Activated T-helper 17 cell treated with anti-CD3 and anti-CD28 coated beads, Interleukin-2, amount 50 U/mL, for 72 hours (primary cell): ENCODE measurements at regions not wholly inside any gene's neighbourhood (a gene's known extent, or its start where the extent isn't known, plus 50 kb on each side); places are given as distances from the start of the nearest gene placed in this dataset.

Experiments
- ATAC-seq: fragments of 150-1000 bp; cut with Tn5 transposase; replicated peaks from 2 replicates; pipeline ENCODE4 v1.10.0; 2021; ENCODE audit warnings: mild to moderate bottlenecking, moderate library complexity
- H3K27ac Mint-ChIP-seq: one replicate; pipeline ENCODE4 v1.8.0; 2022; ENCODE audit warnings: mixed read lengths
- H3K27me3 Mint-ChIP-seq: one replicate; pipeline ENCODE4 v1.8.0; 2022; ENCODE audit warnings: mixed read lengths
- H3K36me3 Mint-ChIP-seq: one replicate; pipeline ENCODE4 v1.8.0; 2022; ENCODE audit warnings: low read depth, mild to moderate bottlenecking, mixed read lengths
- H3K4me1 Mint-ChIP-seq: one replicate; pipeline ENCODE4 v1.8.0; 2022; ENCODE audit warnings: mixed read lengths
- H3K4me3 Mint-ChIP-seq: one replicate; pipeline ENCODE4 v1.8.0; 2022; ENCODE audit warnings: mild to moderate bottlenecking, mixed read lengths
- H3K9me3 Mint-ChIP-seq: one replicate; pipeline ENCODE4 v1.8.0; 2022; ENCODE audit warnings: mixed read lengths

- no peak overlapping the region for H3K27ac Mint-ChIP-seq
- peaks cover 10% of the 10 kb centered on the region for H3K9me3 Mint-ChIP-seq
- H3K27me3 Mint-ChIP-seq: no peaks in the 10 kb centered on the region
- no peak for ATAC-seq
- H3K4me1 Mint-ChIP-seq: no peaks in the 10 kb centered on the region
- H3K36me3 Mint-ChIP-seq: no peaks in the 10 kb centered on the region
- no peak overlapping the region for H3K4me3 Mint-ChIP-seq
Observed at GRCh38 chr7:109126404-109127050, 556.9 kb downstream of the DNAJB9 start.

GRCh38 chr7:109127145-109127544, 557.5 kb downstream of the DNAJB9 start:
- no peak for ATAC-seq

DNA sequence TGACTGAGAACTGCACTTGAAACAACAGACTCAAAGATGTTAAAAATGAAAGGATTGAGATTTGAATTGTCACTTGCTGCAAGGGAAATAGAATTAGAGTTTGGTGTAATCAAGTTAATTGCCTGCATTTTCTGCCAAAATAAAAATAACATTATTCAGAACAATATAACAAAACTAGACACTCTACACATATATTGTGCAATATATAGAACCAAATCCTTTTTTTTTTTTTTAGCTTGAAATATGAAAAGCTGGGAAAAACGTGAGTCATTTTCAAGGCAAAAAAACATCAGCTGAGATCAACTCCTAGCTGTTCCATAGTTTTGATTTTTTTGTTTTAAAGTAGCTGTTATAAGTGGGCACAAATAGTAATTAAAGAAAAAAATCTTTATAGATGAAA, 561.5 kb downstream of the DNAJB9 start:
- Mint-ChIP-seq H3K27me3 (no peaks in the 10 kb centered on the region), H3K36me3 (no peaks in the 10 kb centered on the region), H3K4me1 (no peaks in the 10 kb centered on the region), H3K9me3 (peaks cover 11% of the 10 kb centered on the region), H3K4me3 (no peak overlapping the region), H3K27ac (no peak overlapping the region)
- ATAC-seq: no peak

More at GRCh38 chr7:109127145-109127544, 557.5 kb downstream of the DNAJB9 start:
- H3K4me3 Mint-ChIP-seq: no peak overlapping the region
- H3K36me3 Mint-ChIP-seq: no peaks in the 10 kb centered on the region
- no peaks in the 10 kb centered on the region for H3K4me1 Mint-ChIP-seq
- H3K27me3 Mint-ChIP-seq: no peaks in the 10 kb centered on the region
- no peak overlapping the region for H3K27ac Mint-ChIP-seq
- peaks cover 10% of the 10 kb centered on the region for H3K9me3 Mint-ChIP-seq

DNA sequence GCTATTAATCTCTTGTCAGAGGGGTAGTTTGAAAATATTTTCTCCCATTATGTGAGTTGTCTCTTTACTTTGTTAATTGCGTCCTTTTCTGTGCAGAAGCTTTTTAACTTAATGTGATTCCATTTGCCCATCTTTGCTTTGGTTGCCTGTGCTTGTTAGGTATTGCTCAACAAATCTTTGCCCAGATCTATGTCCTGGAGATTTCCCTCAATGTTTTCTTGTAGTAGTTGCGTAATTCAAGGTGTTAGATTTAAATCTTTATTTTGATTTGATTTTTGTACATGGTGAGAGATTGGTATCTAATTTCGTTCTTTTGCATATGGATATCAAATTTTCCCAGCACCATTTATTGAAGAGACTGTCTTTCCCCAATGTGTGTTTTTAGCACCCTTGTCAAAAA, 567.2 kb downstream of the DNAJB9 start:
- Mint-ChIP-seq H3K27ac (no peak overlapping the region), H3K36me3 (no peaks in the 10 kb centered on the region), H3K9me3 (peaks cover 33% of the 10 kb centered on the region), H3K27me3 (no peaks in the 10 kb centered on the region), H3K4me3 (no peak overlapping the region), H3K4me1 (no peaks in the 10 kb centered on the region)
- ATAC-seq: no peak

DNA sequence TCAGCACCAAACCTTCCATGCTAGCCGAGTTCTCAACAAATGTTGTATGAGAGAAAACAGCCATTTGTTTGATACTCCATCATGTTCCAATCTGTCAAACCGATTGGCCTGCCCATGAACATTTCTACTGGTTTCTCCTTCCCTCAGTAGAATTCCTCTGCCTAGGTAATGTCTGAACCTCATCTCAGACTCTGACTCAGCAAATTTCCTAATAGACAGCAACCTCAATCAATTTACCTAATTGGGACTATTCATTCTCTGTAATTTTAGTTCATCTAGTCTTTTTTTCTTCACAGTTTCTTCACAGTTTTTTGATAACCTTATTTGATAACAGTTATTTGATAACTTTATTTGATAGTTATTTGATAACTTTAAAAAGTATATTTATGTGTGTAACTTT, 585.1 kb downstream of the DNAJB9 start:
- no peaks in the 10 kb centered on the region for H3K4me1 Mint-ChIP-seq
- H3K4me3 Mint-ChIP-seq: no peak overlapping the region
- H3K9me3 Mint-ChIP-seq: peaks cover 8% of the 10 kb centered on the region

DNA sequence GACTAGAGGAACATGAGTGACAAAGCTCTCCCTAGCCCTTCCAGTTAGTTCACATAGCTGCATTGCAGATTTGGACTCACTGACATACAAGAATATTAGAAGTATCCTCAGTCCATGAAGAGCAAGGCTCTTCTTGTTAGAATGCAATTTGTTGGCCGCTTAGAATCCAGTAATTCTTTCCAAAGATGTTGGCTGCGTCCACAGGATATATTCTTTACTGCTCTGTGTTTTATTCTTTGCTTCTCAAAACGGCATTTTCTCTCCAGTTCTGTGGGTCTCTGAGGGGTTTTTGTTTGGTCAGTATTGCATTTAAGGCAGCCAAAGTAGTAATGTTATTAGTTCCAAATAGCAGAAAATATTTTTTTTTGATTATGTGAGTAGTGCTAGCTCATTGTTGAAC, 588.6 kb downstream of the DNAJB9 start:
- no peak for ATAC-seq
- Mint-ChIP-seq H3K36me3 (no peaks in the 10 kb centered on the region), H3K27me3 (no peaks in the 10 kb centered on the region), H3K27ac (no peak overlapping the region), H3K4me3 (no peak overlapping the region), H3K4me1 (no peaks in the 10 kb centered on the region), H3K9me3 (peaks cover 11% of the 10 kb centered on the region)

More for the DNA sequence above, 585.1 kb downstream of the DNAJB9 start:
- Mint-ChIP-seq H3K36me3 (no peaks in the 10 kb centered on the region), H3K27ac (no peak overlapping the region), H3K27me3 (no peaks in the 10 kb centered on the region)
- ATAC-seq: no peak

DNA sequence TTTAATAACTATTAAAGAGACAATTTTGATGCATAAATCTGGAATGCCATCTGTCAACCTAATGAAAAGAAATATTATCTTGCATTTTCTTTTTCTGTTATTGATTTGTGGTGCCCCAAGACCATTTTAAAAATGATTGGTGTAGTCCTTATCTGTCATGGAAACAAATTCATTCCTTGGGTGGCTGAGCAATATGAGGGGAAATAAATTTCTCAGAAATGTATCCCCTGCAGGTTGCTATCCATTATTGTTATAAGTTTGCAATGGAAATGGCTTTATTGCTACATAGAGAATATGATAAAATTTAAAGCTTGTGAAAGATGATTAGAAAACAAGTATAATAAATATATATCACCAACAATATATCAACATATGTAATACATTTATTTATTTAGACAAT, 607.0 kb downstream of the DNAJB9 start:
- no peaks in the 10 kb centered on the region for H3K36me3 Mint-ChIP-seq
- H3K4me1 Mint-ChIP-seq: no peaks in the 10 kb centered on the region
- ATAC-seq: no peak
- H3K27ac Mint-ChIP-seq: no peak overlapping the region
- H3K9me3 Mint-ChIP-seq: no peaks in the 10 kb centered on the region
- H3K4me3 Mint-ChIP-seq: no peak overlapping the region
- no peaks in the 10 kb centered on the region for H3K27me3 Mint-ChIP-seq

- ATAC-seq: no peak
- Mint-ChIP-seq H3K4me1 (no peaks in the 10 kb centered on the region), H3K27me3 (no peaks in the 10 kb centered on the region), H3K9me3 (no peaks in the 10 kb centered on the region), H3K36me3 (no peaks in the 10 kb centered on the region), H3K27ac (no peak overlapping the region), H3K4me3 (no peak overlapping the region)
Observed at GRCh38 chr7:109178342-109178741, 608.7 kb downstream of the DNAJB9 start.

GRCh38 chr7:109179601-109180000, 609.9 kb downstream of the DNAJB9 start:
- no peaks in the 10 kb centered on the region for H3K27me3 Mint-ChIP-seq
- no peak overlapping the region for H3K4me3 Mint-ChIP-seq
- no peaks in the 10 kb centered on the region for H3K9me3 Mint-ChIP-seq
- no peak for ATAC-seq
- no peaks in the 10 kb centered on the region for H3K4me1 Mint-ChIP-seq
- no peak overlapping the region for H3K27ac Mint-ChIP-seq
- H3K36me3 Mint-ChIP-seq: no peaks in the 10 kb centered on the region

DNA sequence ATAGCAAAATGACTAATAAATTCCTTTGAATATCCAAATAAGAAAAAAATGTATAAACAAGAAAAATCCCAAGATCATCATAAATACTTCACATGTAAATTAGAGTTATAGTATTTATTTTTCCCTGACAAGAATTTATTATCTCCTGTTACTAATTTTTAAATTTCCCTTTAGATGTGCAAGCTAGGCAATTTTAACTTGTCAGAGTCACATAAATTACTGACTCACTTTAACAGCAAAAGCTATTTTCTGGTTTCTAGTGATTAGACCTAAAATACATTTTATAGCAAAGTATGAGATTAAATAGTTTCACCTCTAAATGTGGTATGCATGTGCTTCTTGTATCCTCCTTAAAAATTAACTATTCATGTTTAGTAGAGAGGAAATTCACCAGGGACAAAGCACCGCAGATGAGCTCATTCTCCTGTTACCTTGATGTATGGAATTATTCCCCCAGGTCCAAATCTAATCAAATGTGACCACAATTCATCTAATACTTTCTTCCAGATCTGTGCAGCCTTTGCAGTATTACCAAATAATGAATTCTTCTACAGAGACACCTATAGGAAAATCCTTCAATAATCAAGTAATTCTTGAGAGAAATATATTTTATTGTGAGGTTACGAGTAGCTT, 621.2 kb downstream of the DNAJB9 start:
- H3K9me3 Mint-ChIP-seq: peaks cover 9% of the 10 kb centered on the region

GRCh38 chr7:109206196-109206595, 636.5 kb downstream of the DNAJB9 start:
- H3K36me3 Mint-ChIP-seq: no peaks in the 10 kb centered on the region
- no peak for ATAC-seq
- H3K27me3 Mint-ChIP-seq: no peaks in the 10 kb centered on the region
- H3K9me3 Mint-ChIP-seq: peaks cover 25% of the 10 kb centered on the region
- H3K4me3 Mint-ChIP-seq: no peak overlapping the region
- H3K4me1 Mint-ChIP-seq: no peaks in the 10 kb centered on the region
- H3K27ac Mint-ChIP-seq: no peak overlapping the region

More for the DNA sequence above, 621.2 kb downstream of the DNAJB9 start:
- ATAC-seq: no peak
- no peaks in the 10 kb centered on the region for H3K4me1 Mint-ChIP-seq
- H3K27me3 Mint-ChIP-seq: no peaks in the 10 kb centered on the region
- H3K36me3 Mint-ChIP-seq: no peaks in the 10 kb centered on the region
- H3K4me3 Mint-ChIP-seq: no peak overlapping the region
- no peak overlapping the region for H3K27ac Mint-ChIP-seq

- H3K36me3 Mint-ChIP-seq: no peaks in the 10 kb centered on the region
- no peaks in the 10 kb centered on the region for H3K27me3 Mint-ChIP-seq
- peaks cover 6% of the 10 kb centered on the region for H3K9me3 Mint-ChIP-seq
- no peak for ATAC-seq
- no peak overlapping the region for H3K4me3 Mint-ChIP-seq
- no peaks in the 10 kb centered on the region for H3K4me1 Mint-ChIP-seq
- no peak overlapping the region for H3K27ac Mint-ChIP-seq
Observed at GRCh38 chr7:109213081-109213480, 643.4 kb downstream of the DNAJB9 start.

- Mint-ChIP-seq H3K36me3 (no peaks in the 10 kb centered on the region), H3K27ac (no peak overlapping the region), H3K27me3 (no peaks in the 10 kb centered on the region), H3K4me1 (no peaks in the 10 kb centered on the region), H3K4me3 (no peak overlapping the region), H3K9me3 (peaks cover 8% of the 10 kb centered on the region)
- ATAC-seq: no peak
Observed at GRCh38 chr7:109215341-109215740, 645.7 kb downstream of the DNAJB9 start.

- no peak overlapping the region for H3K4me3 Mint-ChIP-seq
- ATAC-seq: no peak
- no peaks in the 10 kb centered on the region for H3K4me1 Mint-ChIP-seq
- no peak overlapping the region for H3K27ac Mint-ChIP-seq
- H3K36me3 Mint-ChIP-seq: no peaks in the 10 kb centered on the region
- peaks cover 5% of the 10 kb centered on the region for H3K9me3 Mint-ChIP-seq
- H3K27me3 Mint-ChIP-seq: no peaks in the 10 kb centered on the region
Observed at GRCh38 chr7:109224100-109224499, 654.4 kb downstream of the DNAJB9 start.

DNA sequence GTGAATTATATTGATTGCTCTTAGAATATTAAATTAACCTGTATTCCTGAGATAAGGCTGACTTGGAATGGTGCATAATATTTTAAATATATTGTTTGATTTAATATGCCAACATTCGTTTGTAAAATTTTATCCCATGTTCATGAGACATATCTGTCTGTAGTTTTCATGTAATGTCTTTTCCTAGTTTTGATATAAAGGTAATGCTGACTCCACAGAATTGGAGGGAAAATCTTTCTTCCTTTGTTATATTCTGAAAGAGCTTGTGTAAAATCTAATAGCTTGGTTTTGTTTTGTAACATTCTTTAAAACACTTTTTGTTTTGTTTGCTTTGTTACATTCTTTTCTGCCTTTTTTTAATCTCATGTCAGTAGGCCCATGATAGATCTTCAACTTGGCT, 657.0 kb downstream of the DNAJB9 start:
- Mint-ChIP-seq H3K27me3 (no peaks in the 10 kb centered on the region), H3K27ac (no peak overlapping the region), H3K4me1 (no peaks in the 10 kb centered on the region), H3K4me3 (no peak overlapping the region), H3K9me3 (peaks cover 7% of the 10 kb centered on the region), H3K36me3 (no peaks in the 10 kb centered on the region)
- ATAC-seq: no peak
